Activated CD8-positive, alpha-beta T cell treated with anti-CD3 and anti-CD28 coated beads for 36 hours (primary cell): ENCODE measurements at regions not wholly inside any gene's neighbourhood (a gene's known extent, or its start where the extent isn't known, plus 50 kb on each side); places are given as distances from the start of the nearest gene placed in this dataset.

ENCODE experiments used
- ATAC-seq: fragments of 200-7000 bp; cut with Tn5 transposase; one replicate; pipeline ENCODE4 v1.10.0; 2021; ENCODE audit warnings: mild to moderate bottlenecking, moderate library complexity
- CTCF ChIA-PET: fragments of 350-600 bp; sonication (Branson Sonifier 250); formaldehyde crosslinking; loops from one replicate; lab custom pipeline; 2021; ENCODE audit warnings: antibody characterized with exemption; lab: Charles Lee
- POLR2A ChIA-PET: fragments of 350-600 bp; sonication (Branson Sonifier 250); formaldehyde crosslinking; loops from one replicate; lab custom pipeline; 2021; ENCODE audit warnings: antibody characterized with exemption; lab: Charles Lee
- DNase-seq: peaks from one replicate; pipeline ENCODE4 v3.0.0-alpha.2; 2020
- H3K27ac Mint-ChIP-seq: one replicate; pipeline ENCODE4 v1.8.0; 2021; ENCODE audit warnings: mild to moderate bottlenecking, mixed read lengths
- H3K27me3 Mint-ChIP-seq: one replicate; pipeline ENCODE4 v1.8.0; 2021; ENCODE audit warnings: mixed read lengths
- H3K36me3 Mint-ChIP-seq: one replicate; pipeline ENCODE4 v1.8.0; 2021; ENCODE audit warnings: low read depth, mixed read lengths
- H3K4me1 Mint-ChIP-seq: one replicate; pipeline ENCODE4 v1.8.0; 2021; ENCODE audit warnings: low read depth, mixed read lengths
- H3K4me3 Mint-ChIP-seq: one replicate; pipeline ENCODE4 v1.8.0; 2021; ENCODE audit warnings: mild to moderate bottlenecking, moderate library complexity, mixed read lengths
- H3K9me3 Mint-ChIP-seq: one replicate; pipeline ENCODE4 v1.8.0; 2021; ENCODE audit warnings: mixed read lengths
- CTCF ChIP-seq: fragments of 200-600 bp; IDR thresholded peaks from one replicate; pipeline ENCODE4 v1.8.0; 2022; ENCODE audit warnings: antibody characterized with exemption, mild to moderate bottlenecking
- intact Hi-C: fragments of 100-400 bp; cut with micrococcal nuclease; formaldehyde crosslinking; loops from one replicate; pipeline ENCODE4 v1.10.0; 2022

- DNase-seq: no peak
- POLR2A ChIA-PET: no interaction called here
- TF ChIP-seq CTCF: no peak
- intact Hi-C loops: no loop called here
- Mint-ChIP-seq H3K4me3 (no peak overlapping the region), H3K4me1 (no peaks in the 10 kb centered on the region), H3K27me3 (no peaks in the 10 kb centered on the region), H3K36me3 (no peaks in the 10 kb centered on the region), H3K27ac (no peak overlapping the region), H3K9me3 (peaks cover 2% of the 10 kb centered on the region)
- no peak for ATAC-seq
- CTCF ChIA-PET: no interaction called here
Observed at GRCh38 chr7:52382731-52383130, 652.7 kb upstream of the POM121L12 start.

- no peak overlapping the region for H3K4me3 Mint-ChIP-seq
- intact Hi-C loops: no loop called here
- ChIA-PET POLR2A (no interaction called here), CTCF (no interaction called here)
- H3K27me3 Mint-ChIP-seq: no peaks in the 10 kb centered on the region
- no peaks in the 10 kb centered on the region for H3K36me3 Mint-ChIP-seq
- no peak for TF ChIP-seq CTCF
- no peaks in the 10 kb centered on the region for H3K4me1 Mint-ChIP-seq
- peaks cover 8% of the 10 kb centered on the region for H3K9me3 Mint-ChIP-seq
- DNase-seq: no peak
- H3K27ac Mint-ChIP-seq: no peak overlapping the region
- ATAC-seq: no peak
Observed at GRCh38 chr7:52369922-52370321, 665.5 kb upstream of the POM121L12 start.

GRCh38 chr7:52365349-52365748, 670.1 kb upstream of the POM121L12 start:
- TF ChIP-seq CTCF: no peak
- no peaks in the 10 kb centered on the region for H3K36me3 Mint-ChIP-seq
- H3K27me3 Mint-ChIP-seq: no peaks in the 10 kb centered on the region
- no peak for DNase-seq
- POLR2A ChIA-PET: no interaction called here
- no peak overlapping the region for H3K4me3 Mint-ChIP-seq
- ATAC-seq: no peak
- intact Hi-C loops: no loop called here
- no peak overlapping the region for H3K27ac Mint-ChIP-seq
- CTCF ChIA-PET: no interaction called here
- peaks cover 5% of the 10 kb centered on the region for H3K9me3 Mint-ChIP-seq
- no peaks in the 10 kb centered on the region for H3K4me1 Mint-ChIP-seq

GRCh38 chr7:52362521-52362920, 672.9 kb upstream of the POM121L12 start:
- intact Hi-C loops: no loop called here
- ChIA-PET CTCF (no interaction called here), POLR2A (no interaction called here)
- Mint-ChIP-seq H3K4me3 (no peak overlapping the region), H3K27ac (no peak overlapping the region), H3K4me1 (no peaks in the 10 kb centered on the region), H3K36me3 (no peaks in the 10 kb centered on the region), H3K27me3 (no peaks in the 10 kb centered on the region), H3K9me3 (peaks cover 6% of the 10 kb centered on the region)
- DNase-seq (no peak), ATAC-seq (no peak)
- no peak for TF ChIP-seq CTCF

GRCh38 chr7:52360541-52360940, 674.9 kb upstream of the POM121L12 start:
- H3K36me3 Mint-ChIP-seq: no peaks in the 10 kb centered on the region
- no peaks in the 10 kb centered on the region for H3K27me3 Mint-ChIP-seq
- no peak overlapping the region for H3K27ac Mint-ChIP-seq
- H3K4me1 Mint-ChIP-seq: no peaks in the 10 kb centered on the region
- no peak overlapping the region for H3K4me3 Mint-ChIP-seq
- H3K9me3 Mint-ChIP-seq: peaks cover 5% of the 10 kb centered on the region
- ATAC-seq (no peak), DNase-seq (no peak)
- POLR2A ChIA-PET: no interaction called here
- no peak for TF ChIP-seq CTCF
- CTCF ChIA-PET: no interaction called here
- intact Hi-C loops: no loop called here
